ENCODE measurements at regions not wholly inside any gene's neighbourhood (a gene's known extent, or its start where the extent isn't known, plus 50 kb on each side); places are given as distances from the start of the nearest gene placed in this dataset.

- no peak for TF ChIP-seq BCLAF1 (IDR thresholded peaks at IDR 0.05)
- no peak for TF ChIP-seq NFXL1 (IDR thresholded peaks at IDR 0.05; ENCODE audit: borderline replicate concordance)
Measured at GRCh38 chr1:244937099-244937498, 72.8 kb upstream of the HNRNPU start (continued).

DNA sequence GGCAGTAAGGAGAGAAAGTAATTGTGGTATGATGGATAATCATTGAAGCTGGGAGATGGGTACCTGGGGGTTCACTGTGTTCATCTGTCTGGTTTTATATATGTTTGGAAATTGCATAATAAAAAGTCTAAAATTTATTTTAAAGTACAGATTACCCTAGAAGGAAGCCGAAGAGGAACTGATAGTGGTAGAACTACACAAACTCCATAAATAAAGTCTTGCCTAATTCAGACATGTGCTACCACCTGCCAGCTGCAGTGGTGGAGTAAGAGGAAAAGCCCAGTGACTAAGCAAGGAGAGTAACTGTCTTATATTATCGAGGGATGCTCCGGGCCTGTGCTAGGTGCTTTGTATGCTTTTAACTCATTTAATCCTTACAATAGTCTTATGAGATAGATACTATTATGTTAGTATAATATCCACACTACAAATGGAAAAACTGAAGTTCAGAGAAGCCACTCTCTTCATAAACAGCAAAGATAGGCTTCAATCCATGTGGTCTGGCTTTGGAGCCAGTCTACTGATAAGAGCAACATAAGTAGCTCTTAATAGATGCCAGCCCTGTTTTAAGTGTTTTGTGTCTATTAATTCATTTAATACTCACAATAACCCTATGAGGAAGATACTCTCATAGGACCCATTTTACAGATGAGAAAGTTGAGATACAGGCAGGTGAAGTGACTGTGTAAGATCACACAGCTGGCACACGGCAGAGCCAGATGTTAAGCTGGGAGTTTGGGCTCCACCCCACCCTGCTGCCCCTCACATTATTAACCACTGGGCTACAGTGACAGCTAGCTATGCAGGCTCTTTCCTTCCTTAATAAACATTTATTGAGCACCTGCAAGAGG, 56.8 kb upstream of the HNRNPU start:
- BruUV-seq (replicated peaks) = TSS peak; percentile 82
- no peaks in the 10 kb centered on the region for H3K27me3 ChIP-seq (replicated peaks in 1 of 2; ENCODE audit: control insufficient read depth in 2 of 2, insufficient read depth in 2 of 2, low read length in 1 of 2)
- no peak overlapping the region for H3K9ac ChIP-seq (ENCODE audit: control insufficient read depth, insufficient read depth, low read length)
- no peaks in the 10 kb centered on the region for H3K79me2 ChIP-seq (ENCODE audit: control insufficient read depth, insufficient read depth, low read length)
- FAIRE-seq (peak; percentile 47), ATAC-seq (peak; percentile 73), DNase-seq (ENCODE audit: low read depth, low spot score) (no peak)
- H2AFZ ChIP-seq (ENCODE audit: control insufficient read depth, low read depth, low read length) = peak overlapping the region; percentile 20; the same call in 1 of the 2 replicates
- ChIA-PET POLR2A (interaction anchor here (0.7 to 1.8 kb wide), 4 partner anchors 20 to 42 kb away, joined by 3 to 9 read pairs (median 4); no protein-coding TSS in a partner anchor), SMC1A (ENCODE audit: uncharacterized antibody, unreplicated experiment) (interaction anchor here (1.3 to 2.3 kb wide), 6 partner anchors 13 to 121 kb away, joined by 3 to 14 read pairs (median 6); partner anchors contain the start of gene HNRNPU), CTCF (interaction anchor here (0.7 to 2.6 kb wide), 6 partner anchors 12 to 121 kb away, joined by 3 to 10 read pairs (median 4); partner anchors contain the start of gene COX20), RAD21 (ENCODE audit: unreplicated experiment) (interaction anchor here (0.6 to 2.1 kb wide), 3 partner anchors 19 to 121 kb away, joined by 3 to 8 read pairs (median 8); no protein-coding TSS in a partner anchor)
- H3K9me3 ChIP-seq (replicated peaks; ENCODE audit: control insufficient read depth, insufficient read depth, low read length) = no peaks in the 10 kb centered on the region
- H3K36me3 ChIP-seq (ENCODE audit: control insufficient read depth in 2 of 2, insufficient read depth in 2 of 2, low read length in 1 of 2) = no peaks in the 10 kb centered on the region
- H3K4me1 ChIP-seq (ENCODE audit: control insufficient read depth, insufficient read depth, low read length) = peaks cover 14% of the 10 kb centered on the region
- peak overlapping the region; percentile 51 for H3K27ac ChIP-seq (ENCODE audit: control insufficient read depth, insufficient read depth)
- WGBS (ENCODE audit: insufficient coverage, insufficient replicate concordance, low lambda C conversion rate, missing lambda C conversion rate) = 4% methylated on average over 4 of the region's 4 CpGs
- peak overlapping the region; percentile 33 for H3K4me2 ChIP-seq (ENCODE audit: control insufficient read depth, insufficient read depth)
- H4K20me1 ChIP-seq (ENCODE audit: control insufficient read depth, insufficient read depth) = no peaks in the 10 kb centered on the region
- H3K4me3 ChIP-seq = no peak overlapping the region
- in situ Hi-C loops (cut with MboI) (no loop called here), intact Hi-C loops (cut with micrococcal nuclease; ENCODE audit: unreplicated experiment) (loop anchor here (2.0 kb wide), 3 partner anchors 24 to 58 kb away; no protein-coding TSS in a partner anchor)
- TF ChIP-seq USF1 (IDR thresholded peaks at IDR 0.05; ENCODE audit: borderline replicate concordance, extremely low read length, insufficient read depth, low read depth, low read length) (no peak), JUNB (IDR thresholded peaks at IDR 0.05) (peak; percentile 72), RELA (IDR thresholded peaks at IDR 0.05; ENCODE audit: borderline replicate concordance, partially characterized antibody) (no peak), MYB (IDR thresholded peaks at IDR 0.05; ENCODE audit: borderline replicate concordance, low read depth, low read length) (no peak), SRF (IDR thresholded peaks at IDR 0.05; ENCODE audit: low read depth in 2 of 2, low read length in 2 of 2) (0 out of 4 replicates have a peak, but pooled peaks of 1 of the 2 experiments have one; percentile 27), ZBED1 (IDR thresholded peaks at IDR 0.05; ENCODE audit: borderline replicate concordance) (peak; percentile 68; the same call in 1 of the 2 replicates), MEF2A (IDR thresholded peaks at IDR 0.05; ENCODE audit: insufficient read depth, low read depth, low read length) (peak; percentile 89), GATAD2B (conservative IDR thresholded peaks at IDR 0.05; ENCODE audit: low read depth) (no peak), TCF3 (IDR thresholded peaks at IDR 0.05; ENCODE audit: borderline replicate concordance, insufficient read depth, low read depth, low read length) (peak; percentile 78), KAT2A (conservative IDR thresholded peaks at IDR 0.05; ENCODE audit: control insufficient read depth, low read depth, low read length) (no peak), NFIC (IDR thresholded peaks at IDR 0.05; ENCODE audit: low read depth, low read length) (peak; percentile 84; the same call in 1 of the 2 replicates), TCF12 (IDR thresholded peaks at IDR 0.05; ENCODE audit: low read depth, low read length) (peak; percentile 91), ZNF274 (IDR thresholded peaks at IDR 0.05; ENCODE audit: insufficient read depth, insufficient read length) (no peak), SPI1 (IDR thresholded peaks at IDR 0.05; ENCODE audit: borderline replicate concordance, insufficient read depth, low read depth, low read length) (peak; percentile 73), TAF1 (IDR thresholded peaks at IDR 0.05; ENCODE audit: borderline replicate concordance, low read depth, low read length) (no peak), POLR2AphosphoS2 (IDR thresholded peaks at IDR 0.05; ENCODE audit: low read depth, low read length) (no peak)
